Nephron progenitor cell (in vitro differentiated cells): ENCODE measurements at regions not wholly inside any gene's neighbourhood (a gene's known extent, or its start where the extent isn't known, plus 50 kb on each side); places are given as distances from the start of the nearest gene placed in this dataset.
A peak's percentile ranks its signal among the peaks of the same experiment; 100 is the strongest.

ENCODE experiments used
- DNase-seq: peaks from one replicate; pipeline ENCODE4 v3.0.0; 2021
- H3K27ac Mint-ChIP-seq: 2 replicates; pipeline ENCODE4 v1.8.0; 2021; ENCODE audit warnings: mild to moderate bottlenecking, moderate library complexity, mixed read lengths
- H3K27me3 Mint-ChIP-seq: 2 replicates; pipeline ENCODE4 v1.8.0; 2021; ENCODE audit warnings: mild to moderate bottlenecking, low read depth, mixed read lengths; ENCODE audit not compliant: poor library complexity
- H3K36me3 Mint-ChIP-seq: 2 replicates; pipeline ENCODE4 v1.8.0; 2021; ENCODE audit warnings: low read depth, mixed read lengths
- H3K4me1 Mint-ChIP-seq: 2 replicates; pipeline ENCODE4 v1.8.0; 2021; ENCODE audit warnings: mixed read lengths
- H3K4me3 Mint-ChIP-seq: 2 replicates; pipeline ENCODE4 v1.8.0; 2021; ENCODE audit warnings: mild to moderate bottlenecking, moderate library complexity, mixed read lengths
- H3K9me3 Mint-ChIP-seq: 2 replicates; pipeline ENCODE4 v1.8.0; 2021; ENCODE audit warnings: mild to moderate bottlenecking, moderate library complexity, mixed read lengths
- TF ChIP-seq, protein P1 (sequence below): fragments of 200-600 bp; sonication (generic); IDR thresholded peaks from 2 replicates; pipeline ENCODE4 v1.5.0; 2021; ENCODE audit warnings: antibody characterized with exemption

DNA sequence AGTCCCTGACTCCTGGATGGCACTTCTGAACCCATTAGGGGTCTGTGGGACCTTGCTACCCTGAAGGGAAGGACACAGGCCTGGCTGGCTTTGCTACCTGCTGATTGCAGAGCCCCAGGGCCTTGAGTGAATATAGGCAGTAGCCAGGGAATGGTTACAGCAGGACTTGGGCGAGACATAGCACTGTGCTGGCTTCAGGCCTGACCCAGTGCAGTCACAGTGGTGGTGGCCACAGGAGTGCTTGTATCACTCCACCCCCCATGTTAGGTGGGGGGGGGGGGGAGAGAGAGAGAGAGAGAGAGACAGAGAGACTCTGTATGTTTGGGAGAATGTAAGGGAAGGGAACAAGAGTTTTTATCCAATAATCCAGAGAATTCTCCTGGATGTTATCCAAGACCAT is 439.3 kb upstream of the ZNF608 start:
- no peaks in the 10 kb centered on the region for H3K36me3 Mint-ChIP-seq
- H3K4me1 Mint-ChIP-seq: peaks cover 50% of the 10 kb centered on the region
- no peaks in the 10 kb centered on the region for H3K27me3 Mint-ChIP-seq
- H3K9me3 Mint-ChIP-seq: no peaks in the 10 kb centered on the region
- no peak for DNase-seq
- no peak overlapping the region for H3K4me3 Mint-ChIP-seq
- no peak overlapping the region for H3K27ac Mint-ChIP-seq
- TF ChIP-seq, protein P1, sequence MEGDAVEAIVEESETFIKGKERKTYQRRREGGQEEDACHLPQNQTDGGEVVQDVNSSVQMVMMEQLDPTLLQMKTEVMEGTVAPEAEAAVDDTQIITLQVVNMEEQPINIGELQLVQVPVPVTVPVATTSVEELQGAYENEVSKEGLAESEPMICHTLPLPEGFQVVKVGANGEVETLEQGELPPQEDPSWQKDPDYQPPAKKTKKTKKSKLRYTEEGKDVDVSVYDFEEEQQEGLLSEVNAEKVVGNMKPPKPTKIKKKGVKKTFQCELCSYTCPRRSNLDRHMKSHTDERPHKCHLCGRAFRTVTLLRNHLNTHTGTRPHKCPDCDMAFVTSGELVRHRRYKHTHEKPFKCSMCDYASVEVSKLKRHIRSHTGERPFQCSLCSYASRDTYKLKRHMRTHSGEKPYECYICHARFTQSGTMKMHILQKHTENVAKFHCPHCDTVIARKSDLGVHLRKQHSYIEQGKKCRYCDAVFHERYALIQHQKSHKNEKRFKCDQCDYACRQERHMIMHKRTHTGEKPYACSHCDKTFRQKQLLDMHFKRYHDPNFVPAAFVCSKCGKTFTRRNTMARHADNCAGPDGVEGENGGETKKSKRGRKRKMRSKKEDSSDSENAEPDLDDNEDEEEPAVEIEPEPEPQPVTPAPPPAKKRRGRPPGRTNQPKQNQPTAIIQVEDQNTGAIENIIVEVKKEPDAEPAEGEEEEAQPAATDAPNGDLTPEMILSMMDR: no peak

DNA sequence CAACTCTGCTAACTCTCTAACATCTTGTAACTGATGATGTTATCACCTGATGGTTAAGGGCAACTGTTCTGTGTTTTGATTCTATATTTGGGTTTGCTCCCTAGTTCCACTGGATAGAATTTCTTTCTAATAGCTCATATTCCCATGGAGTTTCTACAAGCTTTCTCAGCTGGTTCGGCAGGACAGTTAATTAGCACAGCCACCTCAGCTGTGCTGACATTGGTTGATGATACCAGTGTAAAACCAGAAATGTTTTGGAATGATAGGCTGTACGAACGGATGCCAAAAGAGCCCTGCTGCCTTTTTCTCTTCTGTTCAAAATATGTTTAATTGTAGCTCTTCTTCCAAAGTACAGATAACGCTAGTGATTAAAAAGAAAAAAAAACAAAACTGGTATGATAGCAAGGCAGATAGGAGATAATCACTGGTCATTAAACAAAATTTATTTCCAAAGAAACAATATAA is 440.5 kb upstream of the ZNF608 start:
- no peak overlapping the region for H3K4me3 Mint-ChIP-seq
- TF ChIP-seq, protein P1: no peak
- DNase-seq: no peak
- H3K27ac Mint-ChIP-seq: no peak overlapping the region
- H3K9me3 Mint-ChIP-seq: no peaks in the 10 kb centered on the region
- H3K4me1 Mint-ChIP-seq: peaks cover 61% of the 10 kb centered on the region
- no peaks in the 10 kb centered on the region for H3K36me3 Mint-ChIP-seq
- no peaks in the 10 kb centered on the region for H3K27me3 Mint-ChIP-seq

DNA sequence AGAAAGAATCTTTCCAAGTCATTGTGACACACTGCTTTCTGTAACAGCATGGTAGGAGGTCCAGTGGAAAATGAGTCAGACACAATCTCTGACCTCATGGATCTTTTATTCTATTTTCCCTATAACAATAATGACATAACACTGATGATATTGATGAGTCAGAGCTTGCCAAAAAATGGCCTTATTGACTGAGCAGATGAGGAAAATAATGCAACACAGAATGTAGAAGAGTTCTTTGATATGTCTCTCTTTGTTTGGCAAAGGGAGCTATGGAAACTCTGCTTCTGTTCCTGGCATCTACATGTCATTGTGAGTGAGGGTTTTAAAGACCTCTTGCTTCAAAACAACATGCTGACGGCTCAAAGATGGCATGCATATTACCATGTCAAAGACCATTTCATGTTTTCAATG is 443.1 kb upstream of the ZNF608 start:
- no peak for DNase-seq
- TF ChIP-seq, protein P1: no peak
- H3K4me3 Mint-ChIP-seq: no peak overlapping the region
- no peaks in the 10 kb centered on the region for H3K9me3 Mint-ChIP-seq
- peak overlapping the region; percentile 69 for H3K27ac Mint-ChIP-seq
- no peaks in the 10 kb centered on the region for H3K36me3 Mint-ChIP-seq
- H3K27me3 Mint-ChIP-seq: no peaks in the 10 kb centered on the region
- peaks cover 62% of the 10 kb centered on the region for H3K4me1 Mint-ChIP-seq

DNA sequence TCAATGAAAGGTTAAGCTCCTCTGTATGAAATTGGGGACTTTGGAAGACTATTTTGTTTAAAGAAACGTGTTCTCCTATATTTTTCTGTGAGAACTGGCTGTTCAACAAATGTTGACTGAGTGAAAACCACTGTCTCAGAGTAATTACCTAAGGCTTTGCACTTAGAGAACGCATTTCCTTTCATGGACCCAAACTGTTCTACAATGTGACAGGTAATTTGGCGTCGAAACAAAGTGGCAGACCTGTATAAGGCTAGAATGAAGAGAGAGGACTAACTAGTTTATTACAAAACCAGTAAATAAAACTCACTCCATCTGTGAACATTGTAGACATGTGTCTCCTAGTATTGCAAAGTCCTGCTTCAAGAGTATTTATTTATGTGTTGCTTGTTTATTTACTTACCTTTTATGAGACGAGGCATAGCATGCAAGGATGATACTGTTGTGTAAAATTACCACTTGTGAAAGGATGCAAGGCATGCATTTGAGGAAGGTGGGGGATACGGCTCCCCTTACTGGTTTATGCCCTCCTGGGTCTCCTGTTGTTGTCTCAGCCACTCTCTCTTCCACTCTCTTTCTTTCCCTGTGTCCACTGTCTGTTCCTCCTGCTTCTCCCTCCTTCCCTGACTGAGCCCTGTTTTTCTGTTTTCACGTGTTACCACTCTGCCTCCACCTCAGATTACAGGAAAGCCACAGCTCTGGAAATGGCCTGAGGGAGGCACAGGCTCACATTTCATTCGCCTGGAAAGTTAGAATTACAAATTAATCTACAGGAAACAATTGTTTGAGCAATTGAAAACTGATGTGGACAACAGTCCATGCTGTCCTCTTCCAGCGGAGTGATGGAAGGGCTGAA is 444.0 kb upstream of the ZNF608 start:
- DNase-seq: no peak
- H3K36me3 Mint-ChIP-seq: no peaks in the 10 kb centered on the region
- H3K27ac Mint-ChIP-seq: peak overlapping the region; percentile 95
- no peaks in the 10 kb centered on the region for H3K27me3 Mint-ChIP-seq
- H3K4me1 Mint-ChIP-seq: peaks cover 62% of the 10 kb centered on the region
- H3K4me3 Mint-ChIP-seq: peak overlapping the region; percentile 6
- TF ChIP-seq, protein P1: no peak
- no peaks in the 10 kb centered on the region for H3K9me3 Mint-ChIP-seq

DNA sequence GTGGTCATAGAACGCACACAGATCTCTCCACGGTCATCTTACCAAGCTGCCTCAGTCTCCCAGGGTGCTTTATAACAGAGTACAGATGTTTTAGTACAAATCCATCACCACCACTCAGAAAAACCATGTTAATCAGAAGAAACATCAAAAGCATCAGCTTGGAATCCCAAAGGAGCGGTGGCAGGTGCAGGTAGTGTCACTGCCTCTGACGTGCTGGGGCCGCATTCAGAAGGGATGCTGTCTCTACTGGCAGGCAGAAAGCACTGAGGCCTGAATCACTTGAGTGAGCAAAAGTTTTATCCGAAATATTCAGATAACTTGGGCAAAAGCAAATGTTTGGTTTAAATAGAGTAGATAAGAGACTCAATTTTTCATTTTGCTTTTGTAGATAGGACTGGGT is 448.4 kb upstream of the ZNF608 start:
- DNase-seq: no peak
- H3K9me3 Mint-ChIP-seq: no peaks in the 10 kb centered on the region
- H3K27ac Mint-ChIP-seq: no peak overlapping the region
- peaks cover 71% of the 10 kb centered on the region for H3K4me1 Mint-ChIP-seq
- TF ChIP-seq, protein P1: no peak
- no peaks in the 10 kb centered on the region for H3K36me3 Mint-ChIP-seq
- no peak overlapping the region for H3K4me3 Mint-ChIP-seq
- no peaks in the 10 kb centered on the region for H3K27me3 Mint-ChIP-seq
